ENCODE measurements at regions not wholly inside any gene's neighbourhood (a gene's known extent, or its start where the extent isn't known, plus 50 kb on each side); places are given as distances from the start of the nearest gene placed in this dataset.

- no peak for DNase-seq (ENCODE audit: low read depth)
- no peak for TF ChIP-seq CTCF (conservative IDR thresholded peaks at IDR 0.05; ENCODE audit: control insufficient read depth, insufficient read depth, low read depth, low read length)
- H3K4me3 ChIP-seq (ENCODE audit: control insufficient read depth, low read depth, low read length): no peak overlapping the region
These were observed 93.6 kb upstream of the PJA1 start for GRCh38 chrX:69258893-69259292.

GRCh38 chrX:69257499-69258127 is 92.4 kb upstream of the PJA1 start:
- no peak for DNase-seq (ENCODE audit: low read depth)
- H3K4me3 ChIP-seq (ENCODE audit: control insufficient read depth, low read depth, low read length): no peak overlapping the region
- TF ChIP-seq CTCF (conservative IDR thresholded peaks at IDR 0.05; ENCODE audit: control insufficient read depth, insufficient read depth, low read depth, low read length): no peak

GRCh38 chrX:69256291-69256565 is 91.0 kb upstream of the PJA1 start:
- no peak for DNase-seq (ENCODE audit: low read depth)
- H3K4me3 ChIP-seq (ENCODE audit: control insufficient read depth, low read depth, low read length): no peak overlapping the region
- no peak for TF ChIP-seq CTCF (conservative IDR thresholded peaks at IDR 0.05; ENCODE audit: control insufficient read depth, insufficient read depth, low read depth, low read length)

- no peak overlapping the region for H3K4me3 ChIP-seq (ENCODE audit: control insufficient read depth, low read depth, low read length)
- no peak for DNase-seq (ENCODE audit: low read depth)
- no peak for TF ChIP-seq CTCF (conservative IDR thresholded peaks at IDR 0.05; ENCODE audit: control insufficient read depth, insufficient read depth, low read depth, low read length)
These were observed 90.4 kb upstream of the PJA1 start for GRCh38 chrX:69255441-69256290.

GRCh38 chrX:69253821-69254220 is 88.6 kb upstream of the PJA1 start:
- no peak overlapping the region for H3K4me3 ChIP-seq (ENCODE audit: control insufficient read depth, low read depth, low read length)
- DNase-seq (ENCODE audit: low read depth): no peak
- no peak for TF ChIP-seq CTCF (conservative IDR thresholded peaks at IDR 0.05; ENCODE audit: control insufficient read depth, insufficient read depth, low read depth, low read length)

GRCh38 chrX:69243276-69243675 is 78.0 kb upstream of the PJA1 start:
- no peak overlapping the region for H3K4me3 ChIP-seq (ENCODE audit: control insufficient read depth, low read depth, low read length)
- no peak for DNase-seq (ENCODE audit: low read depth)
- TF ChIP-seq CTCF (conservative IDR thresholded peaks at IDR 0.05; ENCODE audit: control insufficient read depth, insufficient read depth, low read depth, low read length): no peak

All from fibroblast of mammary gland (primary cell).